ENCODE measurements at regions not wholly inside any gene's neighbourhood (a gene's known extent, or its start where the extent isn't known, plus 50 kb on each side); places are given as distances from the start of the nearest gene placed in this dataset.

DNA sequence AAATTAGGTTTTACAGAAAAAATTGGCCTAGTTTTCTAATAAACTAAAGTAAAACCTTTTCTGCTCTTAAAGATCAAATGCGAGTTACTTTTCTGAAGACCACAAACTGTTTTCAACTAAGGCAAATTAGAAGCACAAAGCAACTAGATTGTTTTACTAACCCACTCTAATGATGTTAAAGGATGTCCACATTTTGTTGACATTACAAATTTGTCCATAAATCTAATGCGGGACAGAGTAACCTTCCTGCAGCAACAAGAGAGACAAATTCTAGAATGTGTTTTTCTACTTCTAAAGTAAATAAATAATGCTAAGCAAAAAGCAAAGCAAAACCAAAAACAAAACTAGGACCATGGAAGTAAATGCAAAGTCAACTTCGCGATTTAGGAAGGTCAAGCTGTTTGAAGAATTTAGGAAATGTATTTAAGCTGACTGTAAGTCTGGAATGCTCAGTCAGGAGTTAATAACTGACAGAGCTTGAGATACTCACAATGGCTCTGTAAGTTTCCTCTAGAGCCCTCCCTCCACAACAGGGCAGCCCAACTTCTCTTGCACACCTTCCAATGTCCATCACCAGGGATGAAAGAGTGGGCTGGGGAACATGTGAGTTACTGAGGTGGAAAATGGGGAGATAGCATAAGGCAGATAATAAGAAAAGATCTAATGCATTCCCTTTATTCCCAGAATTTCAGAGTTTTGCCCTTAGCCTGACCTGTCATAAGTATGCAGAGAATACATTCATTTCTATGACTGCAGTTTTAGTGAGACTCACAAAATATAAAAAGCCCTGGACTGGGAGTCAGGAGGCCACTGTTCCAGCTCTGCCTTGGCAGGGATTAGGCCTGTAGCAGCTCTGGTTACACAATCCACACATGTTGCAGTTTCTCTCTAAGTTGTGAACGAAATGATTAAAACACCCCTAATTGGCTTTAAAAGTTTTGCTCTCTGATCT lies 158.8 kb downstream of the FOXA2 start:
- TF ChIP-seq, protein P1, sequence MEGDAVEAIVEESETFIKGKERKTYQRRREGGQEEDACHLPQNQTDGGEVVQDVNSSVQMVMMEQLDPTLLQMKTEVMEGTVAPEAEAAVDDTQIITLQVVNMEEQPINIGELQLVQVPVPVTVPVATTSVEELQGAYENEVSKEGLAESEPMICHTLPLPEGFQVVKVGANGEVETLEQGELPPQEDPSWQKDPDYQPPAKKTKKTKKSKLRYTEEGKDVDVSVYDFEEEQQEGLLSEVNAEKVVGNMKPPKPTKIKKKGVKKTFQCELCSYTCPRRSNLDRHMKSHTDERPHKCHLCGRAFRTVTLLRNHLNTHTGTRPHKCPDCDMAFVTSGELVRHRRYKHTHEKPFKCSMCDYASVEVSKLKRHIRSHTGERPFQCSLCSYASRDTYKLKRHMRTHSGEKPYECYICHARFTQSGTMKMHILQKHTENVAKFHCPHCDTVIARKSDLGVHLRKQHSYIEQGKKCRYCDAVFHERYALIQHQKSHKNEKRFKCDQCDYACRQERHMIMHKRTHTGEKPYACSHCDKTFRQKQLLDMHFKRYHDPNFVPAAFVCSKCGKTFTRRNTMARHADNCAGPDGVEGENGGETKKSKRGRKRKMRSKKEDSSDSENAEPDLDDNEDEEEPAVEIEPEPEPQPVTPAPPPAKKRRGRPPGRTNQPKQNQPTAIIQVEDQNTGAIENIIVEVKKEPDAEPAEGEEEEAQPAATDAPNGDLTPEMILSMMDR (IDR thresholded peaks at IDR 0.05; ENCODE audit: insufficient read depth, low read length, poor library complexity, severe bottlenecking) = no peak
- TF ChIP-seq EZH2phosphoT487 (conservative IDR thresholded peaks at IDR 0.05; ENCODE audit: low read length) = no peak
